Activated B cell treated with CpG ODN at 0.5 μM for 24 hours (primary cell): ENCODE measurements at regions not wholly inside any gene's neighbourhood (a gene's known extent, or its start where the extent isn't known, plus 50 kb on each side); places are given as distances from the start of the nearest gene placed in this dataset.

Source experiments
- ATAC-seq: fragments of 200-7000 bp; cut with Tn5 transposase; one replicate; pipeline ENCODE4 v1.10.0; 2021; ENCODE audit warnings: low read depth, mild to moderate bottlenecking, moderate library complexity
- CTCF ChIA-PET: fragments of 350-600 bp; sonication (Branson Sonifier 250); formaldehyde crosslinking; loops from one replicate; lab custom pipeline; 2021; ENCODE audit warnings: antibody characterized with exemption; lab: Charles Lee
- POLR2A ChIA-PET: fragments of 350-600 bp; sonication (Branson Sonifier 250); formaldehyde crosslinking; loops from one replicate; lab custom pipeline; 2021; ENCODE audit warnings: antibody characterized with exemption; lab: Charles Lee
- DNase-seq: peaks from one replicate; pipeline ENCODE4 v3.0.0; 2022
- H3K27ac Mint-ChIP-seq: one replicate; pipeline ENCODE4 v1.8.0; 2020; ENCODE audit warnings: mixed read lengths
- H3K27me3 Mint-ChIP-seq: one replicate; pipeline ENCODE4 v1.8.0; 2021; ENCODE audit warnings: mixed read lengths
- H3K36me3 Mint-ChIP-seq: one replicate; pipeline ENCODE4 v1.8.0; 2021; ENCODE audit warnings: low read depth, mixed read lengths
- H3K4me1 Mint-ChIP-seq: one replicate; pipeline ENCODE4 v1.8.0; 2021; ENCODE audit warnings: mixed read lengths
- H3K4me3 Mint-ChIP-seq: one replicate; pipeline ENCODE4 v1.8.0; 2020; ENCODE audit warnings: mild to moderate bottlenecking, mixed read lengths
- H3K9me3 Mint-ChIP-seq: one replicate; pipeline ENCODE4 v1.8.0; 2020; ENCODE audit warnings: mixed read lengths
- intact Hi-C: fragments of 100-400 bp; cut with micrococcal nuclease; formaldehyde crosslinking; loops from one replicate; pipeline ENCODE4 v1.15.1; 2024
- TF ChIP-seq, protein P1 (sequence below): fragments of 200-600 bp; IDR thresholded peaks from one replicate; pipeline ENCODE4 v1.8.0; 2022; ENCODE audit warnings: antibody characterized with exemption, mild to moderate bottlenecking

DNA sequence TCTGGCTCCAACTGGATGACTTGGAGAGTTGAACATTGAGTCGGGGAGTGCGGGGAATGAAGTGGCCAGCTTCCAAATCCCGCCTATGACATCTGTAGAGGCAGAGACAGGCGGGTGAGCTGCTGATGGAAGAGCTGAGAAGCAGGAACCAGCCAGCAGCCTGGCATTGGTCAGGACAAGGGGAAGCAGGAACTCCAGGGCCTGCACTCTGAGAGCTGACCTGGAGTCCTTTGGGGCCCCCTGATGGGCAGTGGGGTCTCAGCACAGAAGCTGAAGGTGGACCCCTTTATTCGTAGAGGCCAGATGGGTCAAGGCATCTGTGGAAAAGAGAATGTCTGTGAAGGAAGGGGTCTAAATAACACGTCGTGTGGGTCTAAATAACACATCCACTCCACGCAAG, 57.0 kb downstream of the SEC61G start:
- CTCF ChIA-PET = no interaction called here
- no peak for ATAC-seq
- H3K4me1 Mint-ChIP-seq = no peaks in the 10 kb centered on the region
- POLR2A ChIA-PET = no interaction called here
- H3K36me3 Mint-ChIP-seq = no peaks in the 10 kb centered on the region
- TF ChIP-seq, protein P1, sequence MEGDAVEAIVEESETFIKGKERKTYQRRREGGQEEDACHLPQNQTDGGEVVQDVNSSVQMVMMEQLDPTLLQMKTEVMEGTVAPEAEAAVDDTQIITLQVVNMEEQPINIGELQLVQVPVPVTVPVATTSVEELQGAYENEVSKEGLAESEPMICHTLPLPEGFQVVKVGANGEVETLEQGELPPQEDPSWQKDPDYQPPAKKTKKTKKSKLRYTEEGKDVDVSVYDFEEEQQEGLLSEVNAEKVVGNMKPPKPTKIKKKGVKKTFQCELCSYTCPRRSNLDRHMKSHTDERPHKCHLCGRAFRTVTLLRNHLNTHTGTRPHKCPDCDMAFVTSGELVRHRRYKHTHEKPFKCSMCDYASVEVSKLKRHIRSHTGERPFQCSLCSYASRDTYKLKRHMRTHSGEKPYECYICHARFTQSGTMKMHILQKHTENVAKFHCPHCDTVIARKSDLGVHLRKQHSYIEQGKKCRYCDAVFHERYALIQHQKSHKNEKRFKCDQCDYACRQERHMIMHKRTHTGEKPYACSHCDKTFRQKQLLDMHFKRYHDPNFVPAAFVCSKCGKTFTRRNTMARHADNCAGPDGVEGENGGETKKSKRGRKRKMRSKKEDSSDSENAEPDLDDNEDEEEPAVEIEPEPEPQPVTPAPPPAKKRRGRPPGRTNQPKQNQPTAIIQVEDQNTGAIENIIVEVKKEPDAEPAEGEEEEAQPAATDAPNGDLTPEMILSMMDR = no peak
- H3K4me3 Mint-ChIP-seq = no peak overlapping the region
- peaks cover 4% of the 10 kb centered on the region for H3K9me3 Mint-ChIP-seq
- no peaks in the 10 kb centered on the region for H3K27me3 Mint-ChIP-seq
- H3K27ac Mint-ChIP-seq = no peak overlapping the region
- DNase-seq = no peak
- intact Hi-C loops = no loop called here

DNA sequence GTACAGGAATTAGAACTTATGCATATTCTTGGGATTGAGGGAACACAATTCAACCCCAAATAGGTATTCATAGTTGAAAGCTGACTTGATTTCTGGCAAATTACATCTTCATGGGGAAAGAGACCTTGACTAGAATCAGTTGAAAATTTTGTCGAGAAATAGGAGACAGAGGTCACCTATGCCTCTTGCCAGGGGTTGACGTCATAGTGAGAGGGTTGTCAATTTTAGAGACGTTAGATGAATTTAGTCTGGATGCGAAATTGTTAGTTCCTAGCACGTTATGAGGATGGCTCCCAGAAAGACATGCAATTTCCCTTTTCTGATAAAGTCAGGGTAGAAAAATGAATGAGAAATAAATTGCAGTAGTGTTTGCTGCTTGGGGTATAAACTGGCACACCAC, 59.3 kb downstream of the SEC61G start:
- CTCF ChIA-PET = no interaction called here

DNA sequence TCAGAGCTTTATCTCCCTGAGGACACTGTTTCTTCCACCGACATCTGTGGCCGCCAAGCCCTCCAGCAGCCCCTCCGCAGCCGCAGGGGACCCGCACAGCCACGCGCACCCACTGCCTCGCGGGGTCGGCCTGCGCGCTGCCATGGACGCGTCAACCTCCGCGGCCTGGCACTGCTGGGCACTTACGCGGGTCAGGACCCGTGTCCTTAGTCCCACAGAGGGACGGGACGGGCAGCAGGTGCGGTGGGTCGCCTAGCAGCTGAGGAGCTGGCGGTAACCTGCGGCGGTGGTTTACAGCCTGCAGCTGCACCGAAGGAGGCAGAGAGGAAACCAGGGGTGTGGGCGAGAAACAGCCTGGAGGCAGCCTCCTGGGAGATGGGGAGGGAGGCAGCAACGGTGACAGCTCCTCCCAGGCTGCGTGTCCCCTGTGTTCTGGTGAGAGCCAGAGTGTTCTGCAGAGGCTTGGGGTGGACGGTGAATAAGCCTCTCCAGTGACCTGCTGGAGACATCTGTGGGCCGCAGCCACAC, 61.3 kb downstream of the SEC61G start:
- POLR2A ChIA-PET = no interaction called here
- ATAC-seq (no peak), DNase-seq (no peak)
- TF ChIP-seq, protein P1 = no peak
- no peak overlapping the region for H3K4me3 Mint-ChIP-seq
- no peak overlapping the region for H3K27ac Mint-ChIP-seq
- no peaks in the 10 kb centered on the region for H3K27me3 Mint-ChIP-seq
- H3K9me3 Mint-ChIP-seq = no peaks in the 10 kb centered on the region
- H3K4me1 Mint-ChIP-seq = no peaks in the 10 kb centered on the region
- intact Hi-C loops = no loop called here
- CTCF ChIA-PET = no interaction called here
- H3K36me3 Mint-ChIP-seq = no peaks in the 10 kb centered on the region

More for the DNA sequence above, 59.3 kb downstream of the SEC61G start:
- H3K27me3 Mint-ChIP-seq = no peaks in the 10 kb centered on the region
- intact Hi-C loops = no loop called here
- POLR2A ChIA-PET = no interaction called here
- ATAC-seq = no peak
- DNase-seq = no peak
- TF ChIP-seq, protein P1 = no peak
- no peaks in the 10 kb centered on the region for H3K36me3 Mint-ChIP-seq
- H3K4me3 Mint-ChIP-seq = no peak overlapping the region
- no peaks in the 10 kb centered on the region for H3K4me1 Mint-ChIP-seq
- H3K9me3 Mint-ChIP-seq = no peaks in the 10 kb centered on the region
- no peak overlapping the region for H3K27ac Mint-ChIP-seq

DNA sequence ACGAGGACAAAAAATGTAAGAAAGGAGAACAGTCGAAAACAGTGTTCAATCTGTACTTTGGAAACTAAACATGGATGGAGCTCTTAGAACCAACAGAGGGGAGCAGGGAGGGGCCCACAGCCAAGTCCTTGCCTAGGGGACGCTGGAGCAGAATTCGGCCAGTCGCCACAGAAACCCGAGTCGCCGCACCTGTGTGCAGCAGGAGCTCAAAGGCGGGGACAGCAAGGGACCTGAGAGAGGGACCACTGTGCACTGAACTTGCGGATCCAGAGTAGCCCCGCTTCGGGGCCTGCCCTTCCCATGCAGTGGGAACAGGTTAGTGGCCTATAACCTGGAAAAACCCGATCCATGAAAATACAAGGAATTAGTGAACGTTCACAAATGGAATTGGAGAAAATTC, 68.1 kb downstream of the SEC61G start:
- ChIA-PET CTCF (no interaction called here), POLR2A (no interaction called here)
- Mint-ChIP-seq H3K4me1 (no peaks in the 10 kb centered on the region), H3K27me3 (no peaks in the 10 kb centered on the region), H3K4me3 (no peak overlapping the region), H3K9me3 (peaks cover 3% of the 10 kb centered on the region), H3K36me3 (no peaks in the 10 kb centered on the region), H3K27ac (no peak overlapping the region)
- no peak for DNase-seq
- TF ChIP-seq, protein P1 = no peak
- ATAC-seq = no peak
- intact Hi-C loops = no loop called here

DNA sequence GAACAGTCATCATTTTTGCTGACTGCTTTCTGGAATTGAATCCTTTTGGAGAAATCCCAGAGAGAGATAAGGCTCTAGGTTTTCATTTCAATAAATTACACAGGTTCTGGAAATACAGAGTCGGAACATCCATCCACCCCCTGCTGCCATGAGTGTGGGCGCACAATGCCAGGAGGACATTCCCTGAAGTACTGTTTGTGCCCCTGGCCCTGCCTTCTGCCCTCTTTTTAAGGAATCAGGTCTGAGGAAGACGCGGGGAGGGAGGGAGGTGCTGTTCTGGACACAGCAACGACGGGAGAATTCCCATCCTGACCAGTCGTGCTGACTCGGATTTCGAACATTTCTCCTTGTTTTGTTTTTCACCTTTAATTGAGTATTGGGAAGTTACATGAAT, 69.0 kb downstream of the SEC61G start:
- Mint-ChIP-seq H3K4me3 (no peak overlapping the region), H3K36me3 (no peaks in the 10 kb centered on the region), H3K27me3 (no peaks in the 10 kb centered on the region), H3K9me3 (peaks cover 3% of the 10 kb centered on the region), H3K4me1 (no peaks in the 10 kb centered on the region), H3K27ac (no peak overlapping the region)
- CTCF ChIA-PET = no interaction called here
- DNase-seq (no peak), ATAC-seq (no peak)
- POLR2A ChIA-PET = no interaction called here
- intact Hi-C loops = no loop called here
- TF ChIP-seq, protein P1 = no peak
